Mucosa of descending colon (tissue), 3 donors: ENCODE measurements at regions not wholly inside any gene's neighbourhood (a gene's known extent, or its start where the extent isn't known, plus 50 kb on each side); places are given as distances from the start of the nearest gene placed in this dataset.

Source experiments
- ATAC-seq: fragments of 200-7000 bp; cut with Tn5 transposase; one replicate; pipeline ENCODE4 v1.9.1; 2020; ENCODE audit warnings: mild to moderate bottlenecking, moderate library complexity
- DNase-seq, 3 donors: peaks; one replicate each; pipeline ENCODE4 v3.0.0-alpha.2; 2020
- H3K36me3 ChIP-seq: fragments of 200-600 bp; one replicate; pipeline ENCODE4 v1.8.0; 2021; ENCODE audit warnings: low read depth, mild to moderate bottlenecking
- H3K4me1 ChIP-seq: fragments of 200-600 bp; one replicate; pipeline ENCODE4 v1.8.0; 2021; ENCODE audit warnings: low read depth, mild to moderate bottlenecking
- H3K4me3 ChIP-seq: fragments of 200-600 bp; one replicate; pipeline ENCODE4 v1.8.0; 2021; ENCODE audit warnings: mild to moderate bottlenecking
- H3K9me3 ChIP-seq: fragments of 200-600 bp; one replicate; pipeline ENCODE4 v1.8.0; 2021; ENCODE audit warnings: mild to moderate bottlenecking
- CTCF ChIP-seq: fragments of 200-600 bp; IDR thresholded peaks from one replicate; pipeline ENCODE4 v1.8.0; 2022; ENCODE audit warnings: antibody characterized with exemption, mild to moderate bottlenecking
- intact Hi-C, 2 donors: fragments of 100-400 bp; cut with DNase I in 1 of 2; cut with micrococcal nuclease in 1 of 2; formaldehyde crosslinking; loops; one replicate each; pipeline versions ENCODE4 v1.11.0 to v1.11.1; 2022; cut with DNase I, micrococcal nuclease
- donor health status: DM: no; HTN: no; CAD: no; lungs with moderate emphysema.
- donor health status: DM: no; HTN: no; CAD: no.
- donor health status: DM: no; HTN: yes; CAD: no.

GRCh38 chr22:22394591-22394990, 114.0 kb downstream of the ZNF280B start:
- Histone ChIP-seq H3K9me3 (no peaks in the 10 kb centered on the region), H3K4me3 (no peak overlapping the region), H3K36me3 (no peaks in the 10 kb centered on the region), H3K4me1 (no peaks in the 10 kb centered on the region)
- no peak for DNase-seq
- intact Hi-C loops = no loop called here
- ATAC-seq = peak; percentile 73
- no peak for TF ChIP-seq CTCF

DNA sequence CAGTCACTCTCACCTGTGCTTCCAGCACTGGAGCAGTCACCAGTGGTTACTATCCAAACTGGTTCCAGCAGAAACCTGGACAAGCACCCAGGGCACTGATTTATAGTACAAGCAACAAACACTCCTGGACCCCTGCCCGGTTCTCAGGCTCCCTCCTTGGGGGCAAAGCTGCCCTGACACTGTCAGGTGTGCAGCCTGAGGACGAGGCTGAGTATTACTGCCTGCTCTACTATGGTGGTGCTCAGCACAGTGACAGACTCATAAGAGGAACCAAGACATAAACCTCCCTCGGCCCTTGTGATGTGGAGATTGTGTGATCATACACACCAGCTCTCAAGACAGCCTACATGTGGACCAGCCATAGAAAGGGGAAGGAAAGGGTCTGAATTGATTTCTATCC, 113.3 kb downstream of the ZNF280B start:
- intact Hi-C loops = no loop called here
- no peak for DNase-seq
- TF ChIP-seq CTCF = no peak
- peak; percentile 67 for ATAC-seq
- no peaks in the 10 kb centered on the region for H3K9me3 ChIP-seq
- H3K36me3 ChIP-seq = no peaks in the 10 kb centered on the region
- no peaks in the 10 kb centered on the region for H3K4me1 ChIP-seq
- no peak overlapping the region for H3K4me3 ChIP-seq

GRCh38 chr22:22396741-22397291, 111.7 kb downstream of the ZNF280B start:
- H3K4me1 ChIP-seq = no peaks in the 10 kb centered on the region
- DNase-seq = no peak
- H3K4me3 ChIP-seq = no peak overlapping the region
- H3K36me3 ChIP-seq = no peaks in the 10 kb centered on the region
- TF ChIP-seq CTCF = no peak
- intact Hi-C loops = no loop called here
- ATAC-seq = no peak
- H3K9me3 ChIP-seq = no peaks in the 10 kb centered on the region

GRCh38 chr22:22397292-22397870, 111.2 kb downstream of the ZNF280B start:
- intact Hi-C loops = no loop called here

DNA sequence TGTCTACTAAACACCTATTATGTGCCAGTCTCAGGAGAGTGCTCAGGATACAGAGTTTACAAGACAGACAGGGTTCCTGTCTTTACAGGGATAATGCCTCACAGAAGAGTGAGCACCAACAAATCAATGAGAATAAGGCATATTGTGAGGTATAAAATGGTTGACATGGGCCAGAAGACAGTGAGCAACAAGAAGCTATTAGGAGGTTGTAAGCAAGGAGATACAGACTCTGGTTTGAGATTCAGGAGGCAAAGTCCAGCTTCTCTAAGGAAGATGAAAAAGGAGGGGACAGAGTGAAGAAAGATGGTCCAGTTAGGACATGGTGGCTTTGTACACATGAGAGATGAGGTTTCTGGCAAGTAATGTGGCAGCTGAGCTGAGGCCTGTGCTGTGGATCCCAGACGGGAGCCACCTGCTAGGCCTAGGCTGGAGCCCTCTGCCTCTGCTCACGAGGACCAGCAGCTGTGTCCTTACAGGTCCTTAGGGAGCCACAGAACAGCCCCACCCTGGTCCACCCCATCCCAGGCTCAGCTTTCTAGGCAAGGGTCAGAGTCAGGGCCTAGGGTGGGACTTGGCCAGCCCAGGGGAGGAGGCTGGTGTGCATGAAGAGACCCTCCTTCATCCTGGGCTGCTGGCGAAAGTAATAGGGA, 110.5 kb downstream of the ZNF280B start:
- TF ChIP-seq CTCF = no peak
- H3K9me3 ChIP-seq = no peaks in the 10 kb centered on the region
- DNase-seq (no peak), ATAC-seq (no peak)
- no peaks in the 10 kb centered on the region for H3K36me3 ChIP-seq
- no peaks in the 10 kb centered on the region for H3K4me1 ChIP-seq
- intact Hi-C loops = no loop called here
- no peak overlapping the region for H3K4me3 ChIP-seq

More at GRCh38 chr22:22397292-22397870, 111.2 kb downstream of the ZNF280B start:
- Histone ChIP-seq H3K36me3 (no peaks in the 10 kb centered on the region), H3K4me1 (no peaks in the 10 kb centered on the region), H3K4me3 (no peak overlapping the region), H3K9me3 (no peaks in the 10 kb centered on the region)
- DNase-seq = no peak
- ATAC-seq = peak; percentile 34
- TF ChIP-seq CTCF = no peak
